Activated CD8-positive, alpha-beta memory T cell treated with anti-CD3 and anti-CD28 coated beads for 36 hours (primary cell): ENCODE measurements at regions not wholly inside any gene's neighbourhood (a gene's known extent, or its start where the extent isn't known, plus 50 kb on each side); places are given as distances from the start of the nearest gene placed in this dataset.
"Not testable (repeated sequence)": the region's sequence is repeated elsewhere in the genome, so short reads cannot be mapped to it uniquely, and the experiment has no call there.

Source experiments
- CTCF ChIA-PET: fragments of 350-600 bp; sonication (Branson Sonifier 250); formaldehyde crosslinking; loops from one replicate; lab custom pipeline; 2021; ENCODE audit warnings: antibody characterized with exemption; lab: Charles Lee
- POLR2A ChIA-PET: fragments of 350-600 bp; sonication (Branson Sonifier 250); formaldehyde crosslinking; loops from one replicate; lab custom pipeline; 2021; ENCODE audit warnings: antibody characterized with exemption; lab: Charles Lee

- POLR2A ChIA-PET, result no interaction called here
- CTCF ChIA-PET, result no interaction called here
These were observed 816.4 kb upstream of the FBXO33 start for GRCh38 chr14:40248671-40249070.

- POLR2A ChIA-PET, result no interaction called here
- CTCF ChIA-PET, result no interaction called here
These were observed 808.1 kb upstream of the FBXO33 start for GRCh38 chr14:40240245-40240859.

GRCh38 chr14:40232302-40232701, 800.1 kb upstream of the FBXO33 start:
- ChIA-PET POLR2A (no interaction called here), CTCF (no interaction called here)

GRCh38 chr14:40229676-40230075, 797.4 kb upstream of the FBXO33 start:
- ChIA-PET CTCF (no interaction called here), POLR2A (no interaction called here)

GRCh38 chr14:40222996-40223395, 790.8 kb upstream of the FBXO33 start:
- POLR2A ChIA-PET, result no interaction called here

GRCh38 chr14:40221428-40221827, 789.2 kb upstream of the FBXO33 start:
- CTCF ChIA-PET, result no interaction called here
- POLR2A ChIA-PET, result no interaction called here

More at GRCh38 chr14:40222996-40223395, 790.8 kb upstream of the FBXO33 start:
- CTCF ChIA-PET, result no interaction called here

GRCh38 chr14:40219032-40219431, 786.8 kb upstream of the FBXO33 start:
- POLR2A ChIA-PET, result no interaction called here
- CTCF ChIA-PET, result no interaction called here

- ChIA-PET CTCF (no interaction called here), POLR2A (no interaction called here)
These were observed 786.2 kb upstream of the FBXO33 start for GRCh38 chr14:40218282-40218941.

- POLR2A ChIA-PET, result no interaction called here
- CTCF ChIA-PET, result no interaction called here
These were observed 784.7 kb upstream of the FBXO33 start for GRCh38 chr14:40216976-40217375.

GRCh38 chr14:40216408-40216807, 784.2 kb upstream of the FBXO33 start:
- POLR2A ChIA-PET, CTCF ChIA-PET: not testable (repeated sequence)

- ChIA-PET POLR2A (no interaction called here), CTCF (no interaction called here)
These were observed 781.5 kb upstream of the FBXO33 start for GRCh38 chr14:40213701-40214100.

GRCh38 chr14:40204441-40205175, 772.4 kb upstream of the FBXO33 start:
- ChIA-PET POLR2A (no interaction called here), CTCF (interaction anchor here (0.7 kb wide), 1 partner anchor 213 kb away, joined by 5 read pairs; no protein-coding TSS in a partner anchor)

GRCh38 chr14:40199101-40199500, 766.9 kb upstream of the FBXO33 start:
- ChIA-PET CTCF (no interaction called here), POLR2A (no interaction called here)

- CTCF ChIA-PET, result no interaction called here
These were observed 765.1 kb upstream of the FBXO33 start for GRCh38 chr14:40197344-40197743.

GRCh38 chr14:40188006-40188405, 755.8 kb upstream of the FBXO33 start:
- ChIA-PET POLR2A (no interaction called here), CTCF (no interaction called here)

More at GRCh38 chr14:40197344-40197743, 765.1 kb upstream of the FBXO33 start:
- POLR2A ChIA-PET, result no interaction called here

GRCh38 chr14:40164083-40164482, 731.9 kb upstream of the FBXO33 start:
- POLR2A ChIA-PET, result no interaction called here

GRCh38 chr14:40139657-40140056, 707.4 kb upstream of the FBXO33 start:
- CTCF ChIA-PET, result no interaction called here
- POLR2A ChIA-PET, result no interaction called here

More at GRCh38 chr14:40164083-40164482, 731.9 kb upstream of the FBXO33 start:
- CTCF ChIA-PET, result no interaction called here

GRCh38 chr14:40133463-40133862, 701.2 kb upstream of the FBXO33 start:
- POLR2A ChIA-PET, result no interaction called here
- CTCF ChIA-PET, result no interaction called here

- CTCF ChIA-PET, result no interaction called here
These were observed 696.9 kb upstream of the FBXO33 start for GRCh38 chr14:40129159-40129558.

GRCh38 chr14:40123816-40124215, 691.6 kb upstream of the FBXO33 start:
- POLR2A ChIA-PET, result no interaction called here
- CTCF ChIA-PET, result no interaction called here

More at GRCh38 chr14:40129159-40129558, 696.9 kb upstream of the FBXO33 start:
- POLR2A ChIA-PET, result no interaction called here
